Stimulated activated CD4-positive, alpha-beta T cell treated with anti-CD3 and anti-CD28 coated beads, Interleukin-2, amount 100 ng/mL, for 4 hours (primary cell): ENCODE measurements at regions not wholly inside any gene's neighbourhood (a gene's known extent, or its start where the extent isn't known, plus 50 kb on each side); places are given as distances from the start of the nearest gene placed in this dataset.
"Not testable (repeated sequence)": the region's sequence is repeated elsewhere in the genome, so short reads cannot be mapped to it uniquely, and the experiment has no call there.

ENCODE experiments used
- DNase-seq: peaks from one replicate; pipeline ENCODE4 v3.0.0-alpha.2; 2020; ENCODE audit warnings: low read depth

DNA sequence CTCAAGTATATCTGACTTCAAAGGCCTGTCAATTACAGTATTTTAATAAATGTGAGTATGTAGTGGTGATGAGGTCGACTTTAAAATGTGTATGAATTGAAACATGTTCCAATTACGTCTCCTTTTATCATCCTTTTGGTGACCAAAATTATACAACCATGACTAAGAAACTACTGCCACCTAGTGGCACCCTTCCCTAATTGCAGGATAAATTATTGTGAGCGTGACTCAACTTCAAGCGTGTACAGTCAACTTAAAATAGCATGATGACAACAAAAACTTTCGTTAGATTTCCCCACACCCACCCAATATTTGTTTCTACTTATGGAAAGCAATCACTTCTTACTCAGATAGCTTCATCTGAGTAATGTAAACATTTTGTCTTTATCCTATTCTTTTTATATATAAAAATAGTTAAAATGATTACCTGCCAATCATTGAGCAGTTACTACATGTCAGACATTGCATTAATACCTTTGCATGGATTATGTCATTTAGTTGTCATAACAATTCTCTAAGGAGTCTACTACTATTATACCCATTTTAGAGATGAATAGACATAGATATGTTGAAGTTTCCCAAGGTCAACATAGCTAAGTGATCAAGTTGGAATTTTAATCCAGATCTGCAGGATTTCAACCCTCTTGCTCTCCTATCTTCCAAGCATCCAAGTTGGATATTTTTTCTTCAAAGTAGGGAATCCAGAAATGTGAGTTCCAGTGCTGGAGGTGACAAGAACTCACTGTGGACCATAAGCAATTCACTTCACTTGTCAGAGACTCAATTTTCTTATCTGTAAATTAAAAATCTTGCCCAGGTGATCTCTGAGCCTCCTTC lies 106.0 kb downstream of the MEX3B start:
- no peak for DNase-seq

DNA sequence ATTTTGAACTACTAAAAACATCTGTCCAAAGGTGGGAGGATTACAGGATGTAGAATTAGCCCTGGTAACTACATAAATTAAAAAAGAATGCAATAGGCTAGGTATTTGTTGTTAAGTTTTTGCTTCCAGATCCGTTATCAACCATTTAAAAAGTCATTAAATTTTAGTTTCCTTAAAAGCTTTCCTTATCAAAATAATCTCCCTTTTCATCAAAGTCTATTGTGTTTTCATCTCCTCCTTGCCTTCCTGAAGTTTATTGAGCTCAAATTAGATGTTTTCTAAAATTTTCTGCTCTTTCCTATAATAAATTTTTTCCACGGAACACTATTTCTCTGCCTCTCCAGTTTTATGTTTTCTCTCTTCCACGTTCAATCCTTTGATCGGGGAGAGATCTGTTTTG lies 108.6 kb downstream of the MEX3B start:
- DNase-seq, result no peak

DNA sequence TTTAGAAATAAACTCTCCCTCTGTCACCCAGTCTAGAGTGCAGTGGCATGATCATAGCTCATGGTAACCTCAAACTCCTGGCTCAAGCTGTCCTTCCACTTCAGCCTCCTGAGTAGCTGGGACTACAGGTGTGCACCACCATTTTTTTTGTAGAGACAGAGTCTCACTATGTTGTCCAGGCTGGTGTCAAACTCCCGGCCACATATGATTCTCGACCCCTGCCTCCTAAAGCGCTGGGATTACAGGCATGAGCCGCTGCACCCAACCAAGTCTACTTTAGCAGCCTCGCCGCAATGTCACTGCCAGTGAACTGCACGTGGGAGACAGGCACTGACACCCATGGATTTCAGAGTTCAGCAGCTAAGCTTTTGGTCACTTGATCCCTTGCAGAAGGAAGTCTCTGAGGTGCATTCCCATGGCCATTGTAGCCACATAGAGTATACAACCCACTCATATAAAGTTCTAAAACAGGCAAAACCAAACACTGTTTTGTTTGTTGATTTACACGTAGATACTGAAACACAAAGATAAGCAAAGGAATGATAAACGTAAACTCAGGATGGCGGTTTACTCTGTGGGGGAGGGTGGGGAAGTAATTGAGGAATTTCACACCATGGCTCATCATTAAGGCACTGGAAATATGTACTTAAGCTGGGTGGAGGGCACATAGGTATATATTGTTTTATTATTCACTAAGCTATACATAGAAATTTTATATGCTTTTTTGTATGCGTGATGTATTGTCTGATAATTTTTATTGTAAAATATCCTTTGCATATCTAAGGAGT lies 115.0 kb downstream of the MEX3B start:
- DNase-seq, result no peak

DNA sequence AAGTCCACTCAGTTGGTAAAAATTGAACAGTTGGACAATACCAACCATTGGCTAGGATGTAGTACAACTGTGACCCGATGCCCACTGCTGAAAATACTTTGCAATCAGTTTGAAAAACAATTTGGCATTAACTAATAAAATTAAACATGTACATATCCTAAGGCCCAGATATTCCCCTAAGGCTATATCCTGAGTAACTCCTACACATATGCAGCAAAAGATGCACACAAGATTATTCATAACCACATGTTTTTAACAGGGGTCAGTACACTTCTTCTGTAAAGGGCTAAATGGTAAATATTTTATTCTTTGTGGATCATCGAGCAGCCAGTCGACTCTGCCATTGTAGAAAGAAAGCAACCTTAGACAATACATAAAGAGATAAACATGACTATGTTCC lies 116.3 kb downstream of the MEX3B start:
- DNase-seq, result no peak

DNA sequence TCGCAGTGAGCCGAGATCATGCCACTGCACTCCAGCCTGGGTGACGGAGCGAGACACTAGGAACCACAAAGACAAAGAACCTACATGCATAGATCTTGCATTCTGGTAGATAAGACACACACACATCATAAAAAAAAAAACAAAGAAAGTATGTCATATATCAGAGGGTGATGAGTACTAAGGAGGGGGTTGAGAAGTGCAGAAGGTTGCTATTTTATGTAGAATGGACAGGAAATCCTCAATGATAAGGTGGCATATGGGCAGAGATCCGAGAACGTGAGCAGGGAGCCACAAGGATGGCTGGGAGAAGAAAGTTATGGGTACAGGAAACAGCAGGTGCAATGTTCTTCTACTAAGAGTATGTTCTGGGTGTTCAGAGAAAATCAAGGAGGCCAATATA lies 118.8 kb downstream of the MEX3B start:
- DNase-seq, result no peak

DNA sequence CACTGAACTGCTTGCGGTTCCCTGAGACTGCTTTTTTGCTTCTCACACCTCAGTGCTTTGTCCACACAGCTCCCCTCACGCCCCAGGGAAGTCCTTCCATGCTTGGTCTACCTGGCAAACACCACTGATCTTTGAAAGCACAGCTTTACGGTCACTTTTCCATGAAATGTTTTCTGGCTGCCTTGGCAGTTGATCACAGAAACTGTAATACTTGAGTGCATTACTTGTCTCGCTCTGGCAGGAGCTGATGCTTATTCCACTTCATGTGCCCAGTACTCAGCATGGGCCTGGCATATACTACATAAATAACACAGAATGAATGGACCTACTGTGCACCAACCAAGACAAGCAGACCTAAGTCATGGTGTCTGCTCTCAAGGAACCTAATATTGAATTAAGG lies 121.1 kb downstream of the MEX3B start:
- DNase-seq, result no peak

DNA sequence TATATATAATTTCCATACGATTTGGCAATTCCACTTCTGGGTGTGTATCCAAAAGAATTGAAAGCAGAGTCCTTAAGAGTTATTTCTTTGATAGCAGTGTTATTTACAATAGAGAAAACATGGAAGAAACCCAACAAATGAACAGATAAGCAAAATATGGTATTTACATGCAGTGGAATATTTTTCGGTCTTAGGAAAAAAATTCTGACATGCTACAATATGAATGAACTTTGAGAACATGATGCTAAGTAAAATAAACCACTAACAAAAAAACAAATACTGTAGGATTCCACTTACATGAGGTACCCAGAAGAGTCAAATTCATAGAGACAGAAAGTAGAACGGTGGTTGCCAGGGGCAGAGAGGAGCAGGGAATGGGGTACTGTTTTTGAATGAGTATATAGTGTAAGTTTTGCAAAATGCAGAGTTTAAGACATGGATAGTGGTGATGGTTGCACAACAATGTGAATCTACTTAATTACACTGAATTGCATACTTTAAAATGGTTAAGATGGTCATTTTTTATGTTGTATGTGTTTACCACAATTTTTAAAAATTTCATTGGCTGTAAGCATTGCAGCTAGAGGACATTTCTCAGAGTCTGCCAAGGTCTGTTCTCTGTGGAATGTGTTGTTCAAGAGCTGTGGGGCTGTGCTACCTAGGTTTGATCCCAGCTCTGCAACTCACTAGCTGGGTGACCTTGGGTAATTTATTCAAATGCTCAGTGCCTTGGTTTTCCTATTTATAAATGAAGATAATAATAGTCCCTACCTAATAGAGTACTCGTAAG lies 122.1 kb downstream of the MEX3B start:
- no peak for DNase-seq

DNA sequence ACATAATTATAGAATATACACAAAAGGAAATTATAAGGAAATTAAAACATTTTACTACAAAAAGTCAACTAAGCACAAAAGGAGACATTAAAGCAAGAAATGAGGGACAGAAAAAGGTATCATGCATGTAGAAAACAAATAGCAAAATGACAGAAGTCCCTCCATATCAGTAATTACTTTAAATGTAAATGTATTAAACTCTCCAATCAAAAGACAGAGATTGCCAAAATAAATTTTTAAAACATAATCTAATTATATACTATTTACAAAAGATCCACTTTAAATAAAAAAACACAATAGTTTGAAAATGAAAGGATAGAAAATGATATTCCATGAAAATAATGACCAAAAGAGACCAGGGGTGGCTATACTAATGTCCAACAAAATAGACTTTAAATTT lies 123.7 kb downstream of the MEX3B start:
- no peak for DNase-seq

DNA sequence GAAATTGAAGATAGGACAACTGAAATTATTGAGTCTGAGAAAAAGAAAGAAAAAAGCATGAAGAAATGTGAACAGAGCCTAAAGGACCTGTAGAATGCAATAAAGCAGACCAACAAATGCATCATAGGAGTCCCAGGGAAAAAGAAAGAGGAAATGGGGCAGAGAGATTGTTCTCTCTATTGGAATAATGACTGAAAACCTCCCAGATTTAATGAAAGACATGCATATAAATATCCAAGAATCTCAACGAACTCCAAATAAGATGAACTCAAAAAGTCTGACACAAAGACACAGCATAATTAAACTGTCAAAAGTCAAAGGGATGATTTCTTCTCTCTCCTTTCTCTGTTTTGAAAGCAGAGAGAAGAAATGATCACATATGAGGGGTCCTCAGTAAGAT lies 124.7 kb downstream of the MEX3B start:
- DNase-seq, result no peak

DNA sequence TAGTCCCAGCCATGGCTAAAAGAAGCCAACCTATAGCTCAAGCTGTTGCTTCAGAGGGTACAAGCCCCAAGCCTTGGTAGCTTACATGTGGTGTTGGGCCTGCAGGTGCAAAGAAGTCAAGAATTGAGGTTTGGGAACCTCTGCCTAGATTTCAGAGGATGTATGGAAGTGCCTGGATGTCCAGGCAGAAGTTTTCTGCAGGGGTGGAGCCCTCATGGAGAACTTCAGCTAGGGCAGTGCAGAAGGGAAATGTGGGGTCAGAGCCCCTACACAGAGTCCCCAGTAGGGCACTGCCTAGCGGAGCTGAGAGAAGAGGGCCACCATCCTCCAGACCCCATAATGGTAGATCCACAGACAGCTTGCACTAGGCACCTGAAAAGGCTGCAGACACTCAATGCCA lies 127.1 kb downstream of the MEX3B start:
- not testable (repeated sequence) for DNase-seq

DNA sequence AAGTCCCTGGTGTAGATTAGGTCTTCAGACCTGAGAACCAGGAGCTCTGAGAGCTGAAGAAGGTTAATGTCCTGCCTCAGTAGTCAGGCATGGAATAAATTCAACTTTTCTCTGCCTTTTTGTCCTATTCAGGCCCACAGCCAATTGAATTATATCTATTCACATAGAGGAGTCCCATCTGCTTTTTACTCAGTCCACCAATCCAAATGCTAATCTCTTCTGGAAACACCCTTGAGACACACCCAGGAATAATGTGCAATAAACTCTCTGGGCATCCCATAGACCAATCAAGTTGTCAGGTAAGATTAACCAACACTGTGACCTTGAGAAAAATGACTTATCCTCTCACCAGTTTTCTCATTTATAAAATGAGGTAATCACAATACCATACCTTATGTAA lies 129.4 kb downstream of the MEX3B start:
- DNase-seq, result no peak

DNA sequence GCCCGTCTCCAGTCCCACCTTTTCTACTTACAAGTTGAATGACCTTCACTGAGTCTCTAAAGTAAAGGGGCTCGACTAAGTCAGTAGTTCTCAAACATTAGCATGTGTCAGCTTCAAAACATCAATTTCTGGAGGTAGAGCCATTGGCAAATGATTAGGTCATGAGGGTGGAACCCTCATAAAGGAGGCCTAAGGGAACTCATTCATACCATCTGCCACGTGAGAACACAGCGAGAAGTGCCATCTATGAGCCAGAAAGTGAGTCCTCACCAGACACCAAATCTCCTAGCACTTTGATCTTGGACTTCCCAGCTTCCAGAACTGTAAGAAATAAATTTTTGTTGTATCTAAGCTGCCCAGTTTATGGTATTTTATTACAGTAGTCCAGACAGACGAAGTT lies 129.8 kb downstream of the MEX3B start:
- no peak for DNase-seq

DNA sequence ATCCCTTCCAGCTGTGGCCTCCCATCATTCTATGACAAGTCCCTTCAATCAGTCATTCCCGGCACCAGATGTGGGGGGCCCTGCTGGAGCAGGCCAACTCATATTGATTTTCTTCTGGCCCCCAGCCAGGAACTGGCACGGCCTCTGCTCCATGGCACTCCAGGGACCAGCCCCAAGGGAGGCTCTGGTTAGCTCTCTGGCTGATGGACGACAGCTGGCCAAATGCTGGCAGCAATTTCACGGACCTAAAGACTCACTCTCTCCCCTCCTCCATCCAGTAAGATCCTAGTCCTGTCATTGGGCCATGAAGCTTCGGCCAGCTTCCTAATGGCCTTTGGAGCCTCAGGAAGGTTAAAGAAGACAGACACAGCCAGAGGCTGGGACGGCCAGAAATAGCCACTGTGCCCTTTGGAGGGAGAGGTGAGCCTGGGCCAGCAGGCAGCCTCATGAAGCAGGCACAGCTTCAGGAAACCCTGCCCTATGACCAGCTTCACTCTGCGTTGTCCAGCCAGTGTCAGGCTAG lies 131.0 kb downstream of the MEX3B start:
- no peak for DNase-seq

DNA sequence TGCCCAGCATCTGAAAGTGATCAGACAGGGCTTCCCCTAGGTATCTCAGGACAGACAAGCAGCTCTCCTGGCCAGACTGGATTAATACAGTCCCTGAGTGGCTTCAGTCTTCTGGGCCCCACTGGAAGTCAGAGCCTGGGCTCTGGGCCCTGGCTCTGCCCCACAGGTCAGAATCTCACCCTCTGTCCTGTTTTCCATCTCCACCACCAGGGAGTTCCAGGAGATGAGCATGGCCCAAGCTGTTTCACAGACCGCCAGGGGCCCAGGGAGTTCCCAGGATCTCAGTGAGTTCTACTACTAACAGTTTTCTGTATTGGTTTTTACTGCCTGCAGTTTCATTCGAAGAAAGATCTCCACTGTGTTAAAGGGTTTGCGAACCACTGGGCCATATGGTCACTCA lies 131.5 kb downstream of the MEX3B start:
- DNase-seq, result no peak

DNA sequence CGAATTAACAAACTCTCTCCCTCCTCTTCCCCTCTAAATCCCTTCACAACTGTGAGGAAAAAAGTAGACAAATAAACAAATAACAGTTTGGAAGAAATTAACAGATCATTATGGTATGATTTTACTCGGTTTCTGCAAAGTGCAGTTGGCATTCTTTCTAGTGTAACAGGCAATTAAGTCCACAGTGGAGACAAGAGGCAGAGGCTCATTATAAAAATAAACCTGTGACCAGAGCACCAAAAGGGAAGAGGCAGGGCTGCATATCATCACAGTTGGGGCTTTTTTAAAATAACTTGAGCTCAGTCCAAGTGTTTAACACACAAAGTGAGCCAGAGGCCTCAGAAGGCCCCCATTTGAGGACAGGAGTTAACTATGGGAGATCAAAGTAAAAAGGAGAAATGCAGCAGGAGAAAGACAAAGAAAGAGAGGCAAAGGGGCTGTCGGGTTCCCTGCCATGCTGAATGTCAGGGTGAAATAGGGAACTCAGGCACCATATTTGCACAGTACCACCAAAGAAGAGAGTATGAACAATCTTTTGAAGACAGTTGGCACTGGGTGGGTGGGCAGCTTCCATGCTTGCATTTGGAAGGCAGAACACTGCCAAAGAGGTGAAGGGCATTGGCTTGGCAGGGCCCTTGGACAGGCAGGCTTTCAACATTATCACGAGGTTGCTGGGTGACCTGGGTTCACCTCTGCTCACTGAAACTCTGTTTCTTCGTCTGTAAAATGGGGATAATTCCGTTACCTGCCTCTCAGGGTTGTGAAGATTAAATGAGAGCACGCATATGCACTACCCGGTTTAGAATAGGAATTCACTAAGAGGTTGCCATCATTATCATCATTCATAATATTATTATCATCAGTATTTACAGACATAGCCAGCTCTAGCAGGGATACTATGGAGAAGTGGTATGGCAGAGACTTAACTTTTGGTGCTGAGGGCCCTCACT lies 134.5 kb downstream of the MEX3B start:
- DNase-seq, result no peak

DNA sequence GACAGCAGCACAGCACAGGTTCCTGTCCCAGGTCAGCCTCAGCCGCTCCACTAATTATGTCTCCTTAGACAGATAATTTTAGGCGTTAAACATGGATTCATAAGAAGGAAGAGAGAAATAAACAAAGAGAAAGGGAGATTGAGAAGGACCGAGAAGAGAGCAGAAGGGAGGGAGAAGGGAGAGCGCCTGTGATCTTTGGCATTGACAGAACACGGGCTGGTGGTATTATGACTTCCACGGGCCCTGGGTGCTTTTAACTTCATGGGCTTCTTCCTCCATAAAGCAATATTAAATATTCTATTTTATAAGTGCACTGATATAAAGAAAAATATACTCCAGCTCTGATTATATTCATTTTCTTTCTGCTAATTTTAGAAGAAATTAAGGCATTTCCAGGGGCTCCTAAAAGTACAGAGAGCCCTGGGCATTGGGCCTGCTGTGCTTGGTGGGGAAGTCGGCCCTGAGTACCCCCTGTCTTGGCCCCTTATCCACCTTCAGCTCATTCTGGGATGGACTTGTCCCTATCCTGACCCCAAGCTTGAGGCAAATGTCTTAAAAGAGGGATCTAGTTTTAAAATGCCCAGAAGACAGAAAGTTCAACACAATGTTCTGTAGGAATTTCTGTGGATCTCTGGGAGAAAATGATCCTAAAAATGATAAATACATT lies 135.3 kb downstream of the MEX3B start:
- no peak for DNase-seq

DNA sequence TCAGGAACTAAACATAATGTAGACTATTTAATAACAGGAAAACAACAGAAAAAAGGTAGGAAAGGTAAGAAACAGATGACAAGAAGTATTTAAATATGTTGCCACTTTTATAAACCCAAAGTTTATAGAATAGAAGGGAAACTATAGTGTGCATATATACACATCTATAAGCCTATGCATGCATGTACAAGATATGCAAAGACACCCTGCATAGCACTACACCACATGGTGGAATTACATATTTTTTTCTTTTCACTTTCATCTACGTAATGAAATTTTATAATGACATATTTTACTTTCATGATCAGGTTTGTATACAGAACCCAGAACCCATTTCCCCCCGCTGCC lies 136.8 kb downstream of the MEX3B start:
- DNase-seq, result no peak

DNA sequence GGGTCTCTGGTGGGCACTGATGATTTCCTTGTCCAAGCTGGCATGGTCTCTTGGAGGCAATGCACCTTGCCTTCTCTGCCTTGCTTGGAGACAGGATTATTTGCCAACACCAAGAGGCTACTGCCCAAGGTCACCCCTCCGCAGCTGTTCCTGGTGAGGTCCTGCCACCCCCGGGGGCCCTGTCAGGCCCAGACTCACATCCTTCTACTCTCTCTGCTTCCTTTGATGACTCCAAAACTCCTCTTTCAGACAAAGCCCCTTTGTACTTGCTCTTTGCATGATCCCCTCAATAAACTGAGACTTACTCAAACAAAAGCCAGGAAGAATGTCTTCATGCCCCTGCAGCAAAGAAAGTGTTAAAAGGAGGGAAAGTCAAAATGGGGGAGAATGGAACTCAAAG lies 137.7 kb downstream of the MEX3B start:
- no peak for DNase-seq

DNA sequence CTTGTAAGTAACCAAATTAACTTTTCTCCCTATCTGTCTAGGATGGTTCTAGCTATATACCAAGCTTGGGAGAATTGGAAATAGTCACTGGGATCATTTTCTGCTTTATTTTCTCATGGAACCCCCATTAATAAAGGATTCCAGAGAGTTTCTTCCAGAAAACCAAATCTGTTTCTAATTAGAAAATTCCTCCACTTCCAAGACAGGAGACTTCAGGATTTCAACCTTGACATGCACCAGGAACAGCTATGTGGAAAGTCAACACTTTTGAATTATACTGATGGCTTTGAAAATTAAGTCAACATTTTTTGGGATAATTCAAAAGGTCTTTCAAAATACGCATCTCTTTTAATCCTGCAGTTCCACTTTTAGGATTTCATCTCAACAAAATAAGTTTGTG lies 138.3 kb downstream of the MEX3B start:
- no peak for DNase-seq

DNA sequence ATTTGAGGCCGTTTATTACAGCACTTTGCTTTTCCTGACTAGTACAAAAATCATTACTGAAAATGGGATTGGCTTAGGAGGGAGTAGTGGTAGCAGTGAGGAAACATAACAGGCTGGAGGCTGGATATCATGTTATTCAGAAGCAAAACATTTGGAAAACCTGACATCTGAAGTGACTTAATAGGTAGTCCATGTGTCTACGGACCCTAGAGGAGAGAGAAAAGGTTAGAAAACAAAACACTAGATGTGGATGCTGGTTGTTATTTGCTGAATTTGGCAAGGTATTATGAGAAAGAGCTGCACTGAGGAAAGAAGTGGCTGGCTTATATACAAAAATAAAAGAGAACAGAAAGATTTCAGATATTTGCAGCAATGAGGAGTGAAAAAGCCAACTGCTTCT lies 139.9 kb downstream of the MEX3B start:
- DNase-seq, result no peak

DNA sequence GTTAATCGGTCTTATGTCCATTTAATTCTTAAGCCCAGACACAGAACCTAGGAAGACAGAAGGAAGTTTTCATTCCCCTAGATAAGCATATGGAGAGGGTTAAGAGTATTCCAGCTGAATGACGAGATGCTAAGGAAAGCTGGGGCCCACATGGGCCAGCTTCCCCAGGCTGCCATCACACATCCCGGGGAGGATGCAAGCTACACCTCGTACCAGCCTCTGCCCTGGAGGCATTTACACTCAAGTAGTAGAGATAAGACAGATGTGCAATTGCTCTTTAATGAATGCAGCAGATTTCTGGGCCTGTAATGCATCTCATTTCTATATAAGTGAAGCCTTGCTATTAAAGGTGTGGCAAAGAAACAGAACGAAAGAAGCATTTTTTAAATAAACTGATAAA lies 144.5 kb downstream of the MEX3B start:
- no peak for DNase-seq
